ENCODE measurements at regions not wholly inside any gene's neighbourhood (a gene's known extent, or its start where the extent isn't known, plus 50 kb on each side); places are given as distances from the start of the nearest gene placed in this dataset.

- no peak for DNase-seq (ENCODE audit: low spot score)
Measured at GRCh38 chr6:5946701-5947100, 60.0 kb downstream of the NRN1 start.

- no peak for DNase-seq (ENCODE audit: low spot score)
Measured at GRCh38 chr6:5946181-5946580, 60.5 kb downstream of the NRN1 start.

GRCh38 chr6:5943591-5943990, 63.1 kb downstream of the NRN1 start:
- DNase-seq (ENCODE audit: low spot score), result no peak

- DNase-seq (ENCODE audit: low spot score), result no peak
Measured at GRCh38 chr6:5942591-5942990, 64.1 kb downstream of the NRN1 start.

GRCh38 chr6:5941188-5941587, 65.5 kb downstream of the NRN1 start:
- DNase-seq (ENCODE audit: low spot score), result no peak

GRCh38 chr6:5938934-5939333, 67.8 kb downstream of the NRN1 start:
- no peak for DNase-seq (ENCODE audit: low spot score)

GRCh38 chr6:5937936-5938706, 68.6 kb downstream of the NRN1 start:
- DNase-seq (ENCODE audit: low spot score), result no peak

- DNase-seq (ENCODE audit: low spot score), result no peak
Measured at GRCh38 chr6:5937169-5937909, 69.4 kb downstream of the NRN1 start.

GRCh38 chr6:5936631-5937030, 70.1 kb downstream of the NRN1 start:
- no peak for DNase-seq (ENCODE audit: low spot score)

GRCh38 chr6:5936140-5936539, 70.6 kb downstream of the NRN1 start:
- no peak for DNase-seq (ENCODE audit: low spot score)

GRCh38 chr6:5930968-5931367, 75.8 kb downstream of the NRN1 start:
- no peak for DNase-seq (ENCODE audit: low spot score)

- no peak for DNase-seq (ENCODE audit: low spot score)
Measured at GRCh38 chr6:5930143-5930770, 76.5 kb downstream of the NRN1 start.

- no peak for DNase-seq (ENCODE audit: low spot score)
Measured at GRCh38 chr6:5923840-5924239, 82.9 kb downstream of the NRN1 start.

GRCh38 chr6:5922230-5922629, 84.5 kb downstream of the NRN1 start:
- DNase-seq (ENCODE audit: low spot score), result no peak

- no peak for DNase-seq (ENCODE audit: low spot score)
Measured at GRCh38 chr6:5909721-5910120, 97.0 kb downstream of the NRN1 start.

- DNase-seq (ENCODE audit: low spot score), result no peak
Measured at GRCh38 chr6:5906842-5907241, 99.9 kb downstream of the NRN1 start.

- no peak for DNase-seq (ENCODE audit: low spot score)
Measured at GRCh38 chr6:5906340-5906670, 100.4 kb downstream of the NRN1 start.

GRCh38 chr6:5905431-5906339, 101.0 kb downstream of the NRN1 start:
- DNase-seq (ENCODE audit: low spot score), result no peak

- DNase-seq (ENCODE audit: low spot score), result no peak
Measured at GRCh38 chr6:5904532-5904931, 102.2 kb downstream of the NRN1 start.

- no peak for DNase-seq (ENCODE audit: low spot score)
Measured at GRCh38 chr6:5899216-5900045, 107.3 kb downstream of the NRN1 start.

GRCh38 chr6:5898563-5898962, 108.2 kb downstream of the NRN1 start:
- no peak for DNase-seq (ENCODE audit: low spot score)

All from NAMALWA (cell line).